Cardiac muscle cell (in vitro differentiated cells and primary cell): ENCODE measurements at regions not wholly inside any gene's neighbourhood (a gene's known extent, or its start where the extent isn't known, plus 50 kb on each side); places are given as distances from the start of the nearest gene placed in this dataset.
"Not testable (repeated sequence)": the region's sequence is repeated elsewhere in the genome, so short reads cannot be mapped to it uniquely, and the experiment has no call there.

Source experiments
- DNase-seq, 2 donors: peaks; one replicate each; pipeline versions ENCODE4 v3.0.0 to v3.0.0-alpha.2; 2010 to 2017; ENCODE audit warnings: low read depth in 1 of 2, low spot score in 1 of 2
- H3K27ac ChIP-seq: fragments of 200-600 bp; sonication (generic); 2 replicates; pipeline ENCODE4 v1.5.1; 2016
- H3K27me3 ChIP-seq: fragments of 200-600 bp; sonication (generic); 2 replicates; pipeline ENCODE4 v1.6.0; 2016; ENCODE audit warnings: control low read depth
- H3K36me3 ChIP-seq: fragments of 200-600 bp; sonication (generic); 2 replicates; pipeline ENCODE4 v1.5.1; 2016; ENCODE audit warnings: control low read depth
- H3K4me1 ChIP-seq: fragments of 200-600 bp; sonication (generic); 2 replicates; pipeline ENCODE4 v1.8.1; 2017; ENCODE audit warnings: low read depth, mild to moderate bottlenecking, mixed run types
- H3K4me3 ChIP-seq: fragments of 200-600 bp; sonication (generic); 2 replicates; pipeline ENCODE4 v1.5.1; 2016; ENCODE audit warnings: mild to moderate bottlenecking
- H3K9me3 ChIP-seq: fragments of 200-600 bp; sonication (generic); 2 replicates; pipeline ENCODE4 v1.5.1; 2017; ENCODE audit warnings: low read depth, mild to moderate bottlenecking, control low read depth
- TF ChIP-seq, protein P1 (sequence below): IDR thresholded peaks from 2 replicates; pipeline ENCODE4 v1.5.1; 2012; ENCODE audit warnings: low read depth, mild to moderate bottlenecking, low read length

DNA sequence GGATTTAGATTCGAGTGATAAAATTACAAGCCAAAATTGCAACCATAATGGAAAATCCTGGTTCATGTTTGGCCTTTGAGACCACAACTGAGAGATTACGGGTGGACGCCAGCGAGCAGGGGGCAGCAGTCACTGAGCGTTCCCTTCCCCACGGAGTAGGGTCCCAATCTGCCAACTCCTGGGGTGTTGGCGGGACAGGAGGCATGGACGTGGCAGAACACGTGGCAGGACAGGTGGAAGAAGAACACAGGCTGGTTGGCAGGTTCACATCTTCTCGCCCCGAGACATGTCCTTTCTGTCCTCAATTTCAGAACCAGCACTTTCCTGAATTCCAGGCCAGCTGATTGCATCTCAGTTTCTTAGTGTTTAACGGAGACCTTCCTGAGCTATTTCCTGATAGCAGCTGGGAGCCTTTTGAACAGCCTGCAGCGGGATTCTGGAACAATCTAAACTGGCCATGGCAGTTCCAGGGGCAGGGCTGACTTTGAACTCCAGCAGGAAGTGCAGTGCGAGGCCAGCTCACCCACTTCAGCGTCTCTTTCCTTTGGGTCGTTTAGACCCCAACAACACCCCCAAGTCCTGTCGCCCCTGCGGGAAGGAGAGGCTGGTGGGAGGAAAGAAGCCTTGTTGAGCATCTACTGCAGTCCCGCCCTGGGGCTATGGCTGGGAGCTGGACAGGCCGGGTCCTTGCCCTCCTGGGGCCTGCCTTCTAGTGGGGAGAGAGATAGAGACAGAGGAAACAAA, 159.1 kb upstream of the FOXF1 start:
- H3K4me1 ChIP-seq: no peaks in the 10 kb centered on the region
- no peak for DNase-seq
- no peaks in the 10 kb centered on the region for H3K27me3 ChIP-seq
- no peak overlapping the region for H3K4me3 ChIP-seq
- TF ChIP-seq, protein P1, sequence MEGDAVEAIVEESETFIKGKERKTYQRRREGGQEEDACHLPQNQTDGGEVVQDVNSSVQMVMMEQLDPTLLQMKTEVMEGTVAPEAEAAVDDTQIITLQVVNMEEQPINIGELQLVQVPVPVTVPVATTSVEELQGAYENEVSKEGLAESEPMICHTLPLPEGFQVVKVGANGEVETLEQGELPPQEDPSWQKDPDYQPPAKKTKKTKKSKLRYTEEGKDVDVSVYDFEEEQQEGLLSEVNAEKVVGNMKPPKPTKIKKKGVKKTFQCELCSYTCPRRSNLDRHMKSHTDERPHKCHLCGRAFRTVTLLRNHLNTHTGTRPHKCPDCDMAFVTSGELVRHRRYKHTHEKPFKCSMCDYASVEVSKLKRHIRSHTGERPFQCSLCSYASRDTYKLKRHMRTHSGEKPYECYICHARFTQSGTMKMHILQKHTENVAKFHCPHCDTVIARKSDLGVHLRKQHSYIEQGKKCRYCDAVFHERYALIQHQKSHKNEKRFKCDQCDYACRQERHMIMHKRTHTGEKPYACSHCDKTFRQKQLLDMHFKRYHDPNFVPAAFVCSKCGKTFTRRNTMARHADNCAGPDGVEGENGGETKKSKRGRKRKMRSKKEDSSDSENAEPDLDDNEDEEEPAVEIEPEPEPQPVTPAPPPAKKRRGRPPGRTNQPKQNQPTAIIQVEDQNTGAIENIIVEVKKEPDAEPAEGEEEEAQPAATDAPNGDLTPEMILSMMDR: no peak
- no peak overlapping the region for H3K27ac ChIP-seq
- H3K9me3 ChIP-seq: no peaks in the 10 kb centered on the region
- no peaks in the 10 kb centered on the region for H3K36me3 ChIP-seq

DNA sequence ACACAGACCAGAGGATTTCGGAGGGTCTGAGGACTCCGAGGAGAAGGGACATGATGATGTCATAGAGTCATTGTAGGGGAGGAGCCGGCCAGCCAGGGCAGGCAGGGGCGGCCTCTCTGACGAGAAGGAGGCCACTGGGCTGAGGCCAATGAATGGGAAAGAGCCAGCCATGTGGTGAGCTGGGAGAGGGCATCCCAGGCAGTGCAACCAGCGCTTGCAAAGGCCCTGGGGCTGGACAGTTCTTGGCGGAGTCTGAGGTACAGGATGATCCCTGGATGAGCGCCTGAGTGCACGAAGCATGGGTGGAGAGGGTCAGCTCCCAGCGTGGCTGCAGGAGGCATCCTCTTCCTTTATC, 158.6 kb upstream of the FOXF1 start:
- not testable (repeated sequence) for DNase-seq, H3K9me3 ChIP-seq, H3K4me1 ChIP-seq, H3K27ac ChIP-seq, H3K36me3 ChIP-seq, H3K4me3 ChIP-seq, H3K27me3 ChIP-seq

DNA sequence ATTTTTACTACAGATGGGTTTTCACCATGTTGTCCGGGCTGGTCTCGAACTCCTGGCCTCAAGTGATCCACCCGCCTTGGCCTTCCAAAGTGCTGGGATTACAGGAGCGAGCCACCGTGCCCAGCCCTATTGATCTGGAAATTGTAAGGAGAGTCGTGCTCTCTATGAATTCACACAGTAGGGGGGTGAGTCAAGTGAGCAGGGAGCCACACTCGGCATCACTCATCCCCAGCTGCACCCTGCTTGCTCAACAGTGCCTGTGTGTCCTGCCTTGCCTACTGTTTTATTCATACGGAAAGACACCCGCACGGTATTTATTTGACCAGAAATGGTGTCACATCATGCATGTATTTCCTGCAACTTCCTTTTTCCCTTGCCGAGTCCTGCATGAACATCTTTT, 157.2 kb upstream of the FOXF1 start:
- TF ChIP-seq, protein P1: no peak
- Histone ChIP-seq H3K27me3 (no peaks in the 10 kb centered on the region), H3K36me3 (no peaks in the 10 kb centered on the region), H3K9me3 (no peaks in the 10 kb centered on the region), H3K27ac (no peak overlapping the region), H3K4me3 (no peak overlapping the region), H3K4me1 (no peaks in the 10 kb centered on the region)
- no peak for DNase-seq

DNA sequence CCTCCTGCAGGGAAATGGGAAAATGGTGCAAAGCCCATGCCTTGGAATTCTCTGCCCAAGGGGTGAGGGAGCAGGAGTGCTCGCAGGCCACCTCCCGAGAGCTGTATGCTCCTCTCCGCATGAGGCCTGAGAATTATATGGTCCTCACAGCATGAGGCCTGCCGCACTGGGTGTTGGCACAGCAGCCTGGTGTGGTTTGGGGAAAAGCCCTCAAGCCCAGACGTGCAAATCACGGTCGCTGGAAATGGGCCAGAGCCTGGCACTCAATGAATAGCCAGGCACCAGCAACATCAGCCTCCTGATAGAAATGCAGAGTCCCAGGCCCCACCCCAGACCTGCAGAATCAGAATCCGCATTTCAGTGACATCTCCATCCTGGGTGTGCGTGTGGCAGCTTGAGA, 156.4 kb upstream of the FOXF1 start:
- Histone ChIP-seq H3K4me1 (no peaks in the 10 kb centered on the region), H3K4me3 (no peak overlapping the region), H3K27me3 (no peaks in the 10 kb centered on the region), H3K9me3 (no peaks in the 10 kb centered on the region), H3K36me3 (no peaks in the 10 kb centered on the region), H3K27ac (no peak overlapping the region)
- TF ChIP-seq, protein P1: no peak
- DNase-seq: no peak

DNA sequence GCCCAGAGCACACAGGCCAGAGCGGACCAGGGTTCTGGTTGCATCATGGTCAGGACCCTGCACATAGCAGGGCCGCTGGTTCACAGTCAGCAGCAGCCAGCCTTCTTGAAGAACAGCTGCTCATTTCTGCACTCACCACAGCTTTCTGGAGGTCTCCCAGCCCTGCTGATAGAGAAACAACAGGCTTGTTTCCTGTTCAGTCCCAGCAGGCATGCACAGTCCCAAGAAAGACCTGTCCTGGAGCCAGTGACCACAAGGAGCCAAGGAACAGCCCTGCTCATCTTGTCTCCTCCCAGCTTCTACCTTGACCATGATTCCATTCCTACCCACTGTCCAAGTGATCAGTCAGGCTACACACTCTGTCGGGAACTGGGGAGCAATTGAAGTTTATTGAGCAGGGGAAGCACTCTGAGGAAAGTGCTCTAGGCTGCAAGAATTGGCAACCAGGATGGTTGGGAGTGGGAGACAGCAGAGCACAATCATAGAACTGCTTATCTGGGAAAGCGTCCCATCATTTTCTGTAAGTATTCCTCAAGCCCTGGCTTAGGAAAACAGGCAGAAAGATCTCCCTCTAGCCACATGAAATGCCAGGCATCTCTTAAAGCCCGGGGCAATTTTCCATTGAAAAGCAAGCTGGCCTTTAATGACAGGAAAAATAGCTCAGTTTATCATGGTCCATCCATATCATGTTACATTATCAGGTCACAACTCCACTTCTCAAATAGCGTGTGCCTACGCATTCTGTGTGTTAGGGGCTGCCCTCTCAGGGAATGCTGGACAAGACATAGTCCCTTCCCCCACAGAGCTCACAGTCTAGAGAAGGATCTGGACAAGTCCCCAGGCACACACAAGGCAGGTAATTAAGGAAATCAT, 155.4 kb upstream of the FOXF1 start:
- H3K27me3 ChIP-seq: no peaks in the 10 kb centered on the region
- peak in 1 of 2 donors; percentile 78 for DNase-seq
- H3K27ac ChIP-seq: no peak overlapping the region
- H3K4me3 ChIP-seq: no peak overlapping the region
- no peaks in the 10 kb centered on the region for H3K4me1 ChIP-seq
- no peaks in the 10 kb centered on the region for H3K9me3 ChIP-seq
- no peaks in the 10 kb centered on the region for H3K36me3 ChIP-seq
- TF ChIP-seq, protein P1: no peak

DNA sequence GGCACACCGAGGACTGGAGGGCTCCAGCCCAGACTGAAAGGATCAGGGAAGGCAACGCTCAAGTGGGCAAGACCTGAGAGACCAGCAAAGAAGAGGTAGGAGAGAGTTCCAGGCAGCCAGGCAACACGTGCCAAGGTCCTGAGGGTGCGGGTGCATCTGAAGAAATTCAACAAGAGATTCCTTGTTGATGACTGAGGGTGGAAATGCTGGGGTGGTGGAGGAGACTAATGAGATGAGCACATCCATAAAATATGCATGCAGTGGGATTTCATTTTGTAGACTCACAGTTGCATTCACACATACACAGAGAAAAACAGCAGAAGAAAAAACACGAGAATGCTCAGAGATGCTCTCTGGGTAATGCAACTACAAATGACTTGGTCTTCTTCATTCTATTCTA, 154.8 kb upstream of the FOXF1 start:
- no peaks in the 10 kb centered on the region for H3K27me3 ChIP-seq
- TF ChIP-seq, protein P1: no peak

More for the DNA sequence above, 154.8 kb upstream of the FOXF1 start:
- no peaks in the 10 kb centered on the region for H3K36me3 ChIP-seq
- H3K9me3 ChIP-seq: no peaks in the 10 kb centered on the region
- H3K4me3 ChIP-seq: no peak overlapping the region
- DNase-seq: peak in 1 of 2 donors; percentile 62
- no peak overlapping the region for H3K27ac ChIP-seq
- no peaks in the 10 kb centered on the region for H3K4me1 ChIP-seq
